GM19239 (cell line): ENCODE measurements at regions not wholly inside any gene's neighbourhood (a gene's known extent, or its start where the extent isn't known, plus 50 kb on each side); places are given as distances from the start of the nearest gene placed in this dataset.
A peak's percentile ranks its signal among the peaks of the same experiment; 100 is the strongest.

Experiments
- DNase-seq: peaks from one replicate; pipeline ENCODE4 v3.0.0; 2011; ENCODE audit warnings: low spot score; ENCODE audit not compliant: insufficient read length
- FAIRE-seq: peaks from 2 replicates; lab custom pipeline; 2011; peaks lifted over from hg19 to GRCh38; lab: Jason Lieb, UNC

DNA sequence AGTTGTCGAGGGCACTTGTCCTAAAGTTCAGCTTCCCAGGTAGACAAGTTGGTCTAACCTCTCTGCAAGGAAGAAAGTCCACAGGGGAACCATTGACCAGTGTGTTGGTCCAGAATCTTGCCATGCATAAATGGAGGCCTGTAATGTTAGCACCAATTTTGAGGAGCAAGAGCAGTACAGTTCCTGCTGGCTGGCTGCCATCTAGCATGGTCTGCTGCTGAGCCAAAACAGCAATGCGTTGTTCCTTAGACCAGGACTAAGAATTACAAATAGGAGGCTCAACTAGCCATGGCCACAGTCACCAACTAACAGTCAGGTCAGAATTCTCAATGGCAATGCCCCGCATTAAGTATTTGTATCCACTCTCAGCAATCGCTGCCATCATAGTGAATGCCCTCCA is 72.8 kb upstream of the WIPF1 start:
- FAIRE-seq (no peak), DNase-seq (no peak)

DNA sequence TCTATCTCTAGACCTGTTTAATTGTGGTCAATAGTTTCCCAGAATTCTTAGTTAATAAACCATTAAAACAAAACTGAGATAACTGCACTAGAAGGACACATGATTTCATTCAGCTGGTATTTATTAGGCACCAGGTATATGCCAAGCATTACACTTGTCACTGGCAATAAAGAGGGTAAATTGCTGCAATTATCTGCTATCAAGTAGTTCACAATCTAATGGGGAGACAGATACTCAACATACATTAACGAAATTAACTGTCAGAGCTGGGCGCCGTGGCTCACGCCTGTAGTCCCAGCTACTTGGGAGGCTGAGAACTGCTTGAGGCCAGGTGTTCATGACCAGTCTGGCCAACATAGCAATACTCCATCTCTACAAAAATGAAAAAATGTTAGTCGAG is 71.7 kb upstream of the WIPF1 start:
- FAIRE-seq (no peak), DNase-seq (no peak)

DNA sequence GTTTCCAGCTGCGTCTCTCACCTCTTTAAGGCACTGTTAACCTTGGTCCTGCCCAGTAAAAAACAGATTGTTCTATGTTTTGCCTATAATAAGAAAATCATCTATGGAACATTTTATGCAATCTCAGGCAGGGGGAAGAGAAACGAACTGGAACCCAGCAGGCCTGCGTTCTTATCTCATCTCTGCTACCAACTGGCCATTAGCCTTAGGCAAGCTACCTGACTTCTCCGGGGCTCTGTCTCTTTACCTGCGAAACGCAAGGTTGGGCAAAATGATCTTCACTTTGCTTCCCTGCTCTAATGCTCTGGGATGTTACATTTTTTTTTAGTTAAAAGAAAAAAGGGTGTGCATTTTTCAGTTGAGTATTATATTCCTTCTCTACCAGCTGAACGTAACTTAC is 70.5 kb upstream of the WIPF1 start:
- FAIRE-seq (no peak), DNase-seq (no peak)

DNA sequence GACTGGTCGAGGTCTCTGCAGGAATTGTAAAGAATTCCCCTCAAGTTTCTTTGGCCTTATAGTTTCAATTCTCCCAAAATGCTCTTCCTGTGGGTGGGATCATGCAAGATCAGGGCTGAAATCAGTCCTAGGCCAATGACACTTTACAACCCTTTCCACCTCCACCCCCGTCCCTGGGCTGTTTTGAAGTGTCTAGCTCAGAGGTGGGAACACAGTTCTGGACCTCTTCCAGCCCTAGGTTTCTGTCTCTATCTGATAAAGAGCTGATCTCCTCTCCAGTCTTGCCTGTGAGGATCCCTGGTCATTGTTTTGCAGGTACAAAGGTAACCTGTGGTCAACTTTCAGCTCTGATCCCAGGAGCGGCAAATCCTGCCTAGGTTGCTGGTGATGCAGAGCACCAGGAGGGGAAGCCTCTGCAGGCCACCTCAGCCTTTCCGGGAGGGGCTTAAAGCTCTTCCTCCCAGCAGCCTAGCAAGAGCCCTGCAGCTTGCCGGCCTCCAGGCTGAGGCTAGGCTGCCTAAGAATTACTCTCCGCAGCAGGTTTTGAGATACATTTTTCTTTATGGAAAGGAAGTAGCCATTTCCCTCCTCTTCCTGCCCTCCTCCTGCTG is 69.8 kb upstream of the WIPF1 start:
- DNase-seq (no peak), FAIRE-seq (no peak)

DNA sequence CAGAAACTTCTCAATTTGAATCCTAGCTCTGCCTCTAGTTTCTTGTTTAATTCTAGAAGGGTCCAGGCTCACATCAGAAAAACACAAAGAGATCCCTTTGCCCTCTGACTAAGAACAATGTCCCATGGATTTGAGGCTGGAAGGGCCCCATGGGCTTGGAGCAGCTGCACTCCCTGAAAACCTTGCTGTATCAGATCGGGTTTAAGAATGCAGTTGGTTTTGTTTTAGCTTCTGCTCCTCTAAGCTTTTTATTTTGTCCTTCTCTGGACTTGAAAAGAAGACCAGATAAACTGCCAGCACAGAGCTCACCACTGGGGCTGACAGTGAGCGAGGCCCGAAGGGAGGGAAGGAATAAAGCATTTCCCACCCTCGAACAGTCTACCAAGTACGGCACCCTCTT is 69.2 kb upstream of the WIPF1 start:
- no peak for DNase-seq
- FAIRE-seq: no peak

DNA sequence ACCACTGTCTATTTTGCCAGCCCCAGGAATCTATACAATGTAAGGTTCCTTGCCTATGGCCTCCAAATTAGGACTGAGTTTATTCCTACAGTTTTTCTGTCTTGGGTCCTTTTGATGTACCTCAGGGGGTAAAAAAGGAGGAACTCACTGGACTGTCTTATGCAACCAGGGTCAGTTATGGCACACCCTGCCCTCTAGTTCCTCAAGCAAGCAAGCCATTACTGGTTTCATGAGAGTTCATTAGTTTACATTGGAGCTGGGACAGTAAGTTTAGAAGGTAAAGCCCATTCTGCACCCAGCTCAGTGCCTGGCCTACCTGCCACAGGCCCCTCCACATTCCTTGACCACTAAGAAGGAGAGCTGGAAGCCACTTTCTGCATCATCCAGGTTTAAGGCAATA is 68.7 kb upstream of the WIPF1 start:
- DNase-seq: no peak
- FAIRE-seq: no peak

DNA sequence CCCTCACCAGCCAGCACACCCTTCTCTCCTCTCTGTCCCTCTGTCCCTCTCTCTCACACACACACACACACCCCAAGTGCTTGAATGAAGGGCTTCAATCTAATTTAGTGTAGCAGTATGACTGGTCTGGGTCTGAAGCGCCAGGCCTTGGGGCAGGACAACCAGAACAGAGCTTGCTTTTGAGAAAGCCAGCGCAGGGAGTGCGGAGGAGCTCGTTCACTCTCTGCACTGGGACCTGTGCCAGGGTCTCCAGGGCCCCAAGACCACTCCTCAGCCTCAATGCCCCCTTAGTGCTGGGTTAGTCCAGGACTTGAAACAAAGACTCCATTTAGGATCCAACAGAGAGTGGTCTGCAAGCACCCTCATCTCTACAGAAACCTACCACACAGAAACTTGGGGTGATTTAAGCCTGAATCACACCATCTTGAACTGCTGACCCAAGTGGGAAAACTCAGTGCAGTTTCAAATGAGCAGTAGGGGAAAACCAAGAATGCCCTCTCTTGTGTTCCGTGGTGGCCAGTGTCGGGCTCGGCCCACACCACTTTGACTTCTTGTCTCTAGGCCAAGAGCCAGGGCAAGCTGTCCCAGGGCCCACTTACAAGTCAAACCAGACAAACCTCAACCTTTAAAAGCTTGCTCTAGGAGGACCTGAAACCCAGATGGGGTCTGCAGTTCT is 66.6 kb upstream of the WIPF1 start:
- FAIRE-seq (no peak), DNase-seq (no peak)

DNA sequence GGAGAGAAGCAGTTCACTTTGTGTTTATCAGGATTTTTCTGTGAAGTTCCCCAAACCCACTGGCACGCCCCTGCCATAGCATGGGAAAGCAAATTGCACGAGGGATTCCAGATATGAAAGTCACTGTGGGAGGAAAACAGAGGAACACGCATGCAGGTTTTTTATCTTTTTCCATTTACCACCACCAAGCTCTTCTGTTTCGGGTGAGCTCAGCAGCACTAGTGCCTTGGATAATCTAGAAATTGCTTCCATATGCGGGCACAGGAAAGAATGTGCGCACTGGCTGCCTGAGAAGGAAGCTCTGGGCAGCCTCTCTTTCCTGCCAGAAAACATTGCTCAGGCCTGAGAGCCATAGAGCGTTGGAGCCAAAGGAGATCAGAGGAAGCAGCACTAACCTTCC is 65.9 kb upstream of the WIPF1 start:
- DNase-seq: no peak
- FAIRE-seq: no peak

DNA sequence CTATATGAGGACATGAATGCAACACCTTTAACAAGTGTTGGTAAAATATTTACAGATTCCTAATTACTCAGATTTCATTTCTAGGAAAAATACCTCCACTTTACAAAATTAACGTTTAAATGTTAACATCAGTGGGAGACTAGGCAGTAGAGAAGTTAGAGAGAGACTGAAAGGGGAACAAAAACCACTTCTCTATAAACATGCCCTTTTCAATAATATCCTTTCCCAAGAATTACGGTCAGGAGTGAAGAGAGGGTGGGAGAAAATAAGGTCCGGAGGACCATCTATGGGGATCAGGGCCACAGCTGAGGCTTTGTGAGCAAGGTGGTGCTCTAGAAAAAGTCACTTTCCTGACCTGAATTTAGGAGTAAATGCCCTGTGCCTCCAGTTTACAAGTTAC is 65.3 kb upstream of the WIPF1 start:
- FAIRE-seq (peak; percentile 8), DNase-seq (no peak)

DNA sequence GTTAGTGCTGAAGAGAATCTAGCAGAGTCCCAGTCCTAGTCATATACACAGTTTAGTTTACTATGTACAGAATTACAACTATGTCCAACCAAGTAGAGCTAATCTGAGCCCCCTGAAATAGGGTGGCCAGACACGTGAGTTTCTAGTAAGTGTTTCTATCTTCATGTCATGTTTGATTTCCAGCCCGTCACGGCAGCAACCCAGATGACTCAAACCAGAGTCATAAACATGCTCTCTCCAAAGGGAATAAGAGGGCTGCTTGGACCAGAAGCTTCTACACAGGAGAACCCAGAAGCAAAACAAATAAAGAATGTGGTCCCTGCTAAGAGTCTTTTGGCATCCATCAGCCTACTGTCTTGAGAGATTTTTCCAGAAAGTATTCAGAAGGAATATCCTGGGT is 64.9 kb upstream of the WIPF1 start:
- no peak for FAIRE-seq
- DNase-seq: no peak

DNA sequence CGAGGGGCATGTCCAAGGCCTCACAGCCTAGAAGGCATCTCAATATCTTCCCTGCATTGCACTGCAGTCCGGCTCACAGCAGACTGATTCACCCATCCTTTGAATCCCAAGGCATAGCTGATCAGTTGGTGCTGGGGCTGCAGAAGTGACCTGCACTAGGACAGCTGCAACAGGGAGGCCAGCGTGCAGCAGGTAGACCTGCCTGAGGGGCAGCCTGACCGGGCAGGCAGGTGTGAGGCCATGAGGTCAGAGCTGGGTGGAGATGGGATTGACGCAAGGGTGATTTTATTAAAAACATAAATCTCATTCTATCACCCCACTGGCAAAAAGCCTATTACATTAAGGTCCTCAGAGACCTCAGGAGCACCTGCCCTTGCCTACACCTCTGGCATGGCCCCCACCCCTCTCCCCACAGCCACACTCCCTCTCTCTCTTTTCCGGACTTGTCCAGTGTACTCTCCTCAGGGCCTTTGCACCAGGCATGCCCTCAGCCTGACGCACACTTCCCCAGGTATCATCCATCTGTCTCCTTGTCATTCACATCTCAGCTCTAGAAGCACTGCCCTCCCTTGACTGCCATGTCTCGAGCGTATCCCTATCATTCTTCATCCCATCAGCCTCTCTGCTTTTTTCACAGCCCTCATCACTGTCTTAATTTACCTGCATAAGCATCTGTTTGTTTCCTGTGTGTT is 63.5 kb upstream of the WIPF1 start:
- DNase-seq: no peak
- no peak for FAIRE-seq

DNA sequence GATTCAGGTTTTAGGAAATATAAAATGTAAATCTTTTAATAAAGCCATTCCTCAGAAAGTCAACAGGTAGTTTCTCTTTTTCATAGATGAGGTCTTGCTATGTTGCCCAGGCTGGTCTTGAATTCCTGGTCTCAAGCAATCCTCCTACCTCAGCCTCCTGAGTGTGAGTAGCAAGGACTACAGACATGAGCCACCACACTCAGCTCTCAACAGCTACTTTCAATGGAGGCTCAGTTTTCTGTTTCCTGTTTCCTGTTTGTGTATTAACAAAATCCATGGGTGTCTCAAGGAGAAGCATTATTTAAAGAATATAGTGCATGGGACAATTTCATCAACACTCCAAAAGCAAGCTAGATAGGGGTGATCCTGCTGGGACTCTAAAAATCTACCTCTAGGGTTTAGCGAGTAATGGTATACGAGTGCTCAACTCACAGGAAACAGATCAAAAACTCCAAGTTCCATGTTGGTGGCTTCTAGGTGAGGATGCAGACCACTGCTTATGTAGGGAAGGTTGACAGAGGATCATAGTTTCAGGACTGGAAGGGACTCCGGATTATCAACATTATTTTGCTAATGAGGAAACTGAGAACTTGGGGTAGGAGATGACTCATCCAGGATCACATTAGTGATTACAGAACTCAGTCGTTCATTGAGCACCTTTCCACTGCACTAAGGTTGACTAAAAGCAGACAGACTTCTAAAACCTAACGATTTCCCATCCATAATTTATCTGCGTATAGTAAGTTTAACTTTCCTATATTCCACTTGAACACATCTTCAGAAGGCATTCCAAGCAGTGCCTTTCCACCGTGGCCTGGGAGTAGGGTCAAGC is 61.7 kb upstream of the WIPF1 start:
- DNase-seq (no peak), FAIRE-seq (peak; percentile 63)

DNA sequence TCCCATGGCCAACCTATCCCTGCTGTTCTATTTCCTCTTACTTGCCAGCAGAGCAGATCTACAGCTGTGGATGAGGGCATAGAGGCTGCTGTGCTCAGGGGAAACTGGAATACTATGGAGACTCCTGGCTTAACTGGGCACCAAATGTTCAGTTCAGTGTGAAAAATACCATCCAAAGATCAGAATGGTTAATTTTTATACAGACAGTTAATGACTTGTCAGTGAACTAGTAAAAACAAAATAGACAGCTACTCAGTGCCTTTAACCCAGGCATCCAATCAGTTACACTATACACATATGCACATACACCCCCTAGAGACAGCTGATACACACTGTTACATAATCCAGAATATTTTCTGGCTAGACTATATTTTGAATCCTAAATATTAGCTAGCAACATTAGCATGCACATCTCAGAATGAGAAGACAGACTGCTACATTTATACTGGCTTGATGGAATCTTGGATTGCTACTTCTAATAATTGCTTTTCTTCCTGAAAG is 59.1 kb upstream of the WIPF1 start:
- no peak for FAIRE-seq
- DNase-seq: no peak

DNA sequence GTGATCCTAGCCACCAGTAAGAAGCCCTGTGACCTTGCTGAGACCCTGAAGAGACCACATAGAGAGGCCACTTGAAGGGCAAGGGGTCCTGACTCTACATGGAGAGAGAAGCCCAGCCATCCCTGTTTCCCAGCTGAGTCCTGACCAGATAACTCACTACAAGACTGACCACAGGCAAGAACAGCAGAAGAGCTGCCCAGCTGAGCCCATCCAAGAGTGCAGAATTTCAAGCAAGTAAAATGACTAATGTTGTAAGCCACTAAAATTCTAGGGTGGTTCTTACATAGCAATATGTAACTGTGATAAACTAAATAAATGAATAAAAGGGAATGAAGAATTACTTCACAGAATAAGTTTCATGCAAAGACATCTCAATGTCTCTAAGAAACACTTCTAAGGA is 58.4 kb upstream of the WIPF1 start:
- DNase-seq (no peak), FAIRE-seq (no peak)

DNA sequence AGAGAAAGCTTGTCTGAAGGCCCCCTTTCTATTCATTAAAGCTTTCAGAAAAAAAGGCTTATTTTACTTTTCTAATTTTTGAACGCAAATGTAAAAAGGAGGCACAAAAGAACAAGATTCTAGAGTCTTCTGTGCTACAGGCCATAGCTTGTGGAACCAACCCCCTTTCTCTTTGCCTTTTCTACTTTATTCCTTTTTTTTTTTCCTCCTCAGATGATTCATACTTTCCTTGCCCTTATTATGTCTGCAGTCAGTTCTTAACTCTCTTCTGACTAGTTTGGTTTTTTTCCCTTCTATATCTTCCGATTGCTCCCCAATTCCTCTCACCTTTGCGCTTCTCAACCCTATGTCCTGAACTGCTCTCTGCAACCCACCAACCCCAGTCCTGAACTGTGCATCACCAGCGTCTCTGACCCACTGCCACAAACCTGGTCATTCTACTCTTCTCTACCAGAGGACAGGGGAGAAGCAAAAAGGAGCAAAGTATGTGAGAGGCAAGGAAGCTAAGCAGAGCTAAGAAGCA is 56.9 kb upstream of the WIPF1 start:
- DNase-seq: no peak

DNA sequence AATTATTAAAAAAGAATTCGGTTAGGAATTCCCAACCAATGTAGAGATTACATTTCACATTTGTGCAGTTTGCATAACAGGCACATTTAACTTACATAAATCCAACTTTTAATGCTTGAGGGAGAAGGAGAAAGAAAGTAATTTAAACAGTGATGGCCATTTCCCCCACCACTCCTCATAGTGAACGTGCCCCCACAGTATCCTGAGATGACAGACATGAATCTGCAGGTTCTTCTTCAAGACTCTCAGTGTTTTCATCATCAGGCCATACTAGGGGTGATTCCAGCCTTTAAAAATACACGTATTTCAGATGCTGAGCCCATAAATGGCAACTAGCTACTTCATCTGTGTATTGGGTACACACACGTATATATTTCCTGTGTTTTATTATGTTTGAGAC is 51.3 kb upstream of the WIPF1 start:
- FAIRE-seq: no peak
- DNase-seq: no peak

More for the DNA sequence above, 56.9 kb upstream of the WIPF1 start:
- no peak for FAIRE-seq
